Activated T-cell treated with anti-CD3 and anti-CD28 coated beads for 24 hours (primary cell): ENCODE measurements at regions not wholly inside any gene's neighbourhood (a gene's known extent, or its start where the extent isn't known, plus 50 kb on each side); places are given as distances from the start of the nearest gene placed in this dataset.

Source experiments
- DNase-seq: peaks from one replicate; pipeline ENCODE4 v3.0.0-alpha.2; 2020; ENCODE audit warnings: low read depth

DNA sequence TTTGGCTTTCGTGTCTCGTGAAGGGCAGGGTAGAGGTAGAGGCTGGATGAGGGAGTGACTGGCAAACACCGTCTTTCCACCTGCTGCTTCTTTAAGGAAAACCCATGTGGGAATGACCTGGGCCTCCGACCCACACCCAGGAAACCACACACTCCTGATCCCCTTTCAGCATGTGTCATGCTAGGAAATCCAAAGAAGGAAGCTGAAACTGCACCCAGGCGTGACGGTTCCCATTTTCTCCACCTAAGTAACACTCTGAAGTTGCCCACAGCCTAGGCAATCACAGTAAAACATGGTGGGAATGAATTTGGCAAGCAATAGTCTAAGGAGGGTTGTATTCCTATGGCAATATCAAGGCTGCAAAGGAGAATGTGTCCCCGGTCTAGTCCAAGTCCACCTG, 538.4 kb upstream of the NOX3 start:
- DNase-seq = no peak

DNA sequence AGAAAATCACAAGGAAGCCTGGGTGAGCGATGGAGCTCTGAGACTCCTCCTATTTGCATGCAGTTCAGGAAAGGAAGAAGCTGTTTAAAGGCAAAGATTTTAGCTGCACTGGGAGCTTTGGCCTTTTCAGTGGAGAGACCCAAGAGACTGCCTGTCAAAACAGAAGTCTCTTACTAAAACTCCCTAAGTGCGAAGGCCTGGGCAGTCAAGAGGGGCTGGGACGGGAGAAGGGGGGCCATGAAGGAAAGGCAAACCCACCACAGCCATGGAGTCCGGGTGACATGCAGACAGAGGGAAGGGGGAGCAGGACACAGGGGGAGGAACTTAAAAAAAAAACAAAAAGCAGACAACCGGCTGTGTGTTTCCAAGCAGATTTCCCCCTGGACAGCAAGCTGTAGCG, 537.6 kb upstream of the NOX3 start:
- DNase-seq = no peak

DNA sequence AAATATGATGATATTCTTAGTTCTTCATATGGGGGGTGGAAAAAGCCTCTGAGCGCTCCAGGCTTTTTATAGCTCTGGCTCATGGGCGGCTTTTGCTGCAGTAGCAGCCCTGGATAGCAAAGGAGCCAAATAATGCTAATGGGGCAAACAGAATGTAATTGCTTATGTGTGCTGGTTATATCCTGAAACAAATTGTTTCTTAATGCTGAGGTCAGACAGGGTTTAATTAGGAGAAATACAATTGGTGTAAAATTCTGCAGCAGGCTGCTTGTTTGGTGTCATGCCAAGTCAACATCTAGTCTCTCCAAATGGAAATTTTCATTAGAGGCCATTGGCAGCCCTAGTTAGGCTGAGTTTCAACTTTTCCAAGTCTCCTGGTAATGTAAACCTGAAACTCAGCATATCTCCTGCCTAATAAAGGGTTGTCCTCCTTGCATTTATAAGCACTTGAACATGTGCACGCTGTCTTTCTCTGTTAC, 530.1 kb upstream of the NOX3 start:
- DNase-seq = no peak

- DNase-seq = no peak
Measured at GRCh38 chr6:155980768-155981079, 525.1 kb upstream of the NOX3 start.

DNA sequence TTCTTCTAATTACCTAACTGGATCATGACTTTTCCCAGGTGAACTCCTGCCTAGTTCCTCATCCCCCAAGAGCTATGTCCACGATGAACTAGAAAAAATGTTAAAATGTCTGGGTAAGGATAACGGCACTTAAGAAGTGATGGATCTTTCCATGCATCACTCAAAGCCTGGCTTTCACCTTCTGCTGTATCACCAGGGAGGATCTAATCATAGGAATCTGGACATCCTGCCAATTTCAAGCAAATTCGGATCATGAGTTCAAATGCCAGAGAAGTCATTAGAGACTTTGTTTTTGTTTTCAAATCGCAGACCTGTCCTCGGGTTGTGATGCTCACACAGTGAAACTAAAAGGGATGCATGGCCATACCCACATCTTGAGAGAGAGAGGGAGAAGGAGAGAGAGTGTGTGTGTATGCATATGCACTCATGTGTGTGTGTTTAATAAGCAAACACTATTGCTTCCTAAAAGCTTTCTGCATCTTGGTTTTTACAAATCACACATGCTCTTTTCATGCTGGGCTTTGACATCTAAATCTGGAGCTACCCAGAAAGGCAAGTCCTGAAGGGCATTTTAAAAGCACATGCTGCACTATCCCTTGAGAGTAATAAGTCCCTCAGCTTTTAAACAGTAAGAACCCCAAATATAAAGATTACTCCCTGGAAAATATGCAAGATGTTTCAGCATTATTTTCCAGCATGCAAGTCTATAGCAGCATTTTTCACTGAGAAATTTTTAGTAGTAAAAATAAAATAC, 524.6 kb upstream of the NOX3 start:
- DNase-seq = no peak

- DNase-seq = no peak
Measured at GRCh38 chr6:155975506-155975905, 519.9 kb upstream of the NOX3 start.

DNA sequence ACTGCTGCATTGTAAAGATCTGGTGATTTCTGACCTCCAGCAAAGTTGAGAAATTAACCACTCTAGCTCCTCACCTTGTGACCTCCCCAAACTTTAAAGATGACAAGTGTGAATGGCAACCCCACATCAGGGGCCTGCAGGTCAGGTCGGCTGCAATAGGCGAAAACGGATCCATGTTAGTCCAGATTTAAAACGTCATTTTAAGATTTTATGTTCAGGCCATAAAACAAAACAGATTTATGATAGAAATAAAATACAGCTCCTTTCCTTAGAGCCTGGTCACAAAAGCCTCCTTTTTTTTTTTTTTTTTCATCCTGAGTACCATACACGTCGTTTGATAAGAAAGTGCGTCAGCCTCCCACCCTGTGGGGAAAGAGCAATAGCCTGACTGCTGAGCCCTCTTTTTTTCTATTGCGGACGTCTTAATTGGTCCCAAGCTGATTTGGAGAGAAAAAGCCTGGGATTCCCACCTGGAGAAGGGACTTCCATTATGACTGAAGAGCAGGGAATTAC, 519.2 kb upstream of the NOX3 start:
- no peak for DNase-seq

DNA sequence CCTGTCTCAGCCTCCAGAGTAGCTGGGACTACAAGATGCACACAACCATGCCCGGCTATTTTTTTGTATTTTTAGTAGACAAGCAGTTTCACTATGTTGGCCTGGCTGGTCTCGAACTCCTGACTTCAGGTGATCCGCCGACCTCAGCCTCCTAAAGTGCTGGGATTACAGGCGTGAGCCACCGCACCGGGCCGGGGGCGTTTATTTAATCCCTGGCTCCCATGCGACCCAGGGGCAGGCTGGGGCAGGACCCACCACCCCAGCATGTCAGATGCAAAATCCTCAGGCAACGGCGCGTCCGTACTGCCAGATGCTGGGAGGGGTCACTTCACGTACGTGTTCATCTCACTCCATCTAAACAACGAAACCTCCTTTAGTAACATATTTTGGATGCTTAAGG, 518.7 kb upstream of the NOX3 start:
- DNase-seq = no peak

GRCh38 chr6:155970876-155971708, 515.5 kb upstream of the NOX3 start:
- DNase-seq = no peak

DNA sequence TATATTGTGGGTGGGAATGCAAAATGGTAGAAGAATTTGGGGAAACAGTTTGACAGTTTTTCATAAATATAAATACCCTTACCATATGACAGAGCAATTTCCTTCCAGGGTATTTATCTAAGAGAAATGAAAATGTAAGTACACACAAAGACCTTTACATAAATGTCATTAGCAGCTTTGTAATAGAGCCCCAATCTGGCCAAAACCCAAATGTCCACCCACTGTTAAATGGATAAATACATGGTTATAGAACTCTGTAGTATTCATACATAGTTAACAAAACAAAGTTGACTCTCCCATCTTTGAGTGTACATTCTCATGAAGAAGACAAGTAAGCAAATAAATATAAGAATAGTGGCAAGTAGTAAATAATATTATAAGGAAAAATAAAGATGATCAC, 514.8 kb upstream of the NOX3 start:
- DNase-seq = no peak

DNA sequence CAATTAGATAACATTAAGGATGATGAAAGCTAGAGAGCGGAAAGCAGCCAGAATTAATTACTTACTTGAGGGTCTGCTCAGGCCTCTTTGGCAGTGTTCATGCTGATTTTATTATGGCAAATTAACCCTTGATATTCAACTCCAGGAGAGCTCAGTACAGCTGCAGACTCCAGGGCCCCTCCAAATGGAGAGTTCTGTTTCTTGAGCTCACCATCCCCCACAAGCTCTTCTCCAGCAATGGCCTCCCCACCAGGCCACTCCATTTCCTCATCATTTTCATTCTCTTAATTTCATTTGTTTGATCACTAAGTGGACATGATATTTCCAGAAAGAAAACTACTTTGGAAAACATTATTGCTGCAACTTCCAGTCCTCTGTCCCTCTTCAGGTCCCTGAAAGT, 513.3 kb upstream of the NOX3 start:
- no peak for DNase-seq

GRCh38 chr6:155967322-155967721, 511.7 kb upstream of the NOX3 start:
- DNase-seq = no peak

- DNase-seq = no peak
Measured at GRCh38 chr6:155964544-155964943, 508.9 kb upstream of the NOX3 start.

GRCh38 chr6:155962276-155962675, 506.6 kb upstream of the NOX3 start:
- no peak for DNase-seq

DNA sequence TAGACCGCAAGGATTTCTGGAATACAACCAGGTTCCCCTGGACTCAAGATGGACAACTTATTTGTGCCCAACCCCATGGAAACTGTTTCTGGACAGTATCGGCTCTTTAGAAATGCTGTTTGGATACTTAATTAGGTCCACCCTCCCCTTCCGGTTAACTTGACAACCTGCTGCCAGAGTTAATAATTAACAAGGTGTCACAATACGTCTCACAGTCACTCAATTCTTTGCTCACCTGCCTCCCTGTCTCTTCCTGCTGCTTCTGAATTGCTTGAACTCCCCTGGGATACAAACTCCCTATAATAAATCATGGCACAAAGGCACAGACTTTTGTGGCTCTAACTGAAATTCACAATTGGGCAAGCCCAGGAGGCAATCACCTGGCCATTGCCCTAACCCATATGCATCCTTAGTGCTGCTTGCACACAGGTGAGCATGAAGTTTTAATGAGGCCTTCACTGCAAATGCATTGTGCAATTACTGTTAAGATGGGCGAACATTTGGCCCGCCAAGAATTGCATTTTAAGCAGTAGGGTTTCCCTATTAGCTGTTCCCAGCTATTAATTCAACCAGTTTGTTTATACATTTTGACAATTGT, 504.4 kb upstream of the NOX3 start:
- no peak for DNase-seq

DNA sequence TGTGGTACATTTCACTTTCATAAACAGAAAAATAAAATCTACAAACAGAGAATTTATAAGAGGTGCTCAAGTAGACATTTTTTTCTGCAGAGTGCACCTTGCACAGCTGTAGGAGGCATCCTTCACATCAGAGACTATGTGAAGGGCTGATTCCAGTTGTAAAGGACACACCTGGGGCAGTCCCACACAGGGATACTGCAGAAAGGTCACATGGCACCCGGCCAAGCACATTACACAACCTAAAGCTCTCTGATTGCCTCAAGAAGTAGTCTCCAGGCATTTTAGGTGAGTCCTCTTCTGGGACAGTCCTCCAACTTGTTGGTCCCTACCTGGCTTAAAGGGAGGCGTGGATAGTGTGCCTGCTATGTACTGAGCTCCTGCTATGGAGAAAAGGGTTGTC, 502.9 kb upstream of the NOX3 start:
- DNase-seq = no peak

- DNase-seq = no peak
Measured at GRCh38 chr6:155955038-155955437, 499.4 kb upstream of the NOX3 start.

DNA sequence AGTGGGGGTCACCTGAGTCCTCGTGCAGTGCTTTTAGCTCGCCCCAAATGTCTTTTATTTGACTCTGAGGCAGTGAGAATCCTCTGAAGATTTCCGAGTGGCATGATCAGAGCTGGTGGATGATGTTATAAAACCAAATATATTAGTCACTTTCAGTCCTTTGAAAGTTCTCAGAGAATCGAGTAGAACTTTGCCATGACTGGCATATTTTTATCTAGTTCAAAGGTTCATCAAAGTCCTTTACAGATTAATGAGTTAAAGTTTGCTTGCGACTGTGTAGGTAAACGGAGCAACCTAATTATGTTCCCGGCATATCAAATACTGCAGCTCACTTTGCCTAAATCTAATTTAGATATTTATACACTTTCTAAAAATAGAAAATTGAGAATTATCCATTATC, 498.5 kb upstream of the NOX3 start:
- no peak for DNase-seq

DNA sequence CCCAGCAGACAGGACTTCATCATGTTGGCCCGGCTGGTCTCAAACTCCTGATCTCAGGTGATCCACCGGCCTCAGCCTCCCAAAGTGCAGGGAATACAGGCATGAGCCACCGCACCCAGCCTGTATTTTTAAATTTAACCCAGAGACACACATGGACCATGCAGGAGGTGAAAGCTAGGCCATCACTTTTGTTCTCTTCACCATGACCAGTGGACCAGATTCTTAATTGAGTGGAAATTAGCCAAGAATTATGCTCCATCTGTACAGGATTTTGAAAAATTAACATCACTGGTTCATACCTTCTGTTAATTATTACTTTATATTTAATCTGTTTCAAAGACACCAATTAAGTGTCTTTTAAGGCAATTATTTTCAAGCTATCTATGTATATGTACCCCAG, 493.6 kb upstream of the NOX3 start:
- no peak for DNase-seq

GRCh38 chr6:155946860-155947259, 491.2 kb upstream of the NOX3 start:
- DNase-seq = no peak

- no peak for DNase-seq
Measured at GRCh38 chr6:155943635-155944034, 488.0 kb upstream of the NOX3 start.

- DNase-seq = no peak
Measured at GRCh38 chr6:155939253-155939652, 483.6 kb upstream of the NOX3 start.

DNA sequence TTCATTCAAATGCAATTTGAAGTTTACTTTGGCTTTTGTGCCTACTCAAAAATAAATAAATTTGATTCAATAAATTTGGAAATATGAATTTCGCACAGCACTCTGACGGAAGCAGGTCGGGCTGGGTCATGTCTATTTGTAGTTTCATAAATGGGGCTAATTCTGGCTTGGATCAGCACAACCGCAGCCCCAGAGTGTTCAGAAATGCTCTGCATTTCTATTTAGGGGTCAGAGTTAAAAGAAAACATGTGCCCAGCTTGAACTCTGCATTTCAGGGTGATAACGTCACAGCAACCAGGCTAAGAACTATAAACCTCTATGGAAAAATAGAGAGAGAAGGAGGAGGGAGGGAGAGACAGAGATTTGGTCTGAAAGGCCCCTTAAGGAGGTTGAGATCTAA, 480.9 kb upstream of the NOX3 start:
- DNase-seq = no peak
